ENCODE measurements at regions not wholly inside any gene's neighbourhood (a gene's known extent, or its start where the extent isn't known, plus 50 kb on each side); places are given as distances from the start of the nearest gene placed in this dataset.

- no peak for TF ChIP-seq CTCF (IDR thresholded peaks at IDR 0.05; ENCODE audit: low read length, missing control alignments)
- DNase-seq (ENCODE audit: low read depth), result no peak
- no peak overlapping the region for H3K4me3 ChIP-seq (replicated peaks; ENCODE audit: low read depth, low read length)
Observed at GRCh38 chr12:85693093-85693665, 143.0 kb downstream of the RASSF9 start.

GRCh38 chr12:85695097-85695715, 141.0 kb downstream of the RASSF9 start:
- TF ChIP-seq CTCF (IDR thresholded peaks at IDR 0.05; ENCODE audit: low read length, missing control alignments), result no peak
- H3K4me3 ChIP-seq (replicated peaks; ENCODE audit: low read depth, low read length), result no peak overlapping the region
- no peak for DNase-seq (ENCODE audit: low read depth)

GRCh38 chr12:85697003-85697402, 139.2 kb downstream of the RASSF9 start:
- no peak for DNase-seq (ENCODE audit: low read depth)
- TF ChIP-seq CTCF (IDR thresholded peaks at IDR 0.05; ENCODE audit: low read length, missing control alignments), result no peak

GRCh38 chr12:85698937-85699336, 137.3 kb downstream of the RASSF9 start:
- no peak for TF ChIP-seq CTCF (IDR thresholded peaks at IDR 0.05; ENCODE audit: low read length, missing control alignments)
- DNase-seq (ENCODE audit: low read depth), result no peak

More at GRCh38 chr12:85697003-85697402, 139.2 kb downstream of the RASSF9 start:
- no peak overlapping the region for H3K4me3 ChIP-seq (replicated peaks; ENCODE audit: low read depth, low read length)

GRCh38 chr12:85708775-85709174, 127.4 kb downstream of the RASSF9 start:
- no peak overlapping the region for H3K4me3 ChIP-seq (replicated peaks; ENCODE audit: low read depth, low read length)
- TF ChIP-seq CTCF (IDR thresholded peaks at IDR 0.05; ENCODE audit: low read length, missing control alignments), result no peak
- no peak for DNase-seq (ENCODE audit: low read depth)

More at GRCh38 chr12:85698937-85699336, 137.3 kb downstream of the RASSF9 start:
- no peak overlapping the region for H3K4me3 ChIP-seq (replicated peaks; ENCODE audit: low read depth, low read length)

- TF ChIP-seq CTCF (IDR thresholded peaks at IDR 0.05; ENCODE audit: low read length, missing control alignments), result no peak
- no peak for DNase-seq (ENCODE audit: low read depth)
- H3K4me3 ChIP-seq (replicated peaks; ENCODE audit: low read depth, low read length), result no peak overlapping the region
Observed at GRCh38 chr12:85711735-85712390, 124.3 kb downstream of the RASSF9 start.

All from fibroblast of pulmonary artery (primary cell).